Activated CD4-positive, alpha-beta T cell treated with anti-CD3 and anti-CD28 coated beads for 36 hours (primary cell): ENCODE measurements at regions not wholly inside any gene's neighbourhood (a gene's known extent, or its start where the extent isn't known, plus 50 kb on each side); places are given as distances from the start of the nearest gene placed in this dataset.

ENCODE experiments used
- ATAC-seq: fragments of 200-7000 bp; cut with Tn5 transposase; one replicate; pipeline ENCODE4 v1.10.0; 2021; ENCODE audit warnings: mild to moderate bottlenecking, moderate library complexity
- CTCF ChIA-PET: fragments of 350-600 bp; sonication (Branson Sonifier 250); formaldehyde crosslinking; loops from one replicate; lab custom pipeline; 2021; ENCODE audit warnings: antibody characterized with exemption; lab: Charles Lee
- POLR2A ChIA-PET: fragments of 350-600 bp; sonication (Branson Sonifier 250); formaldehyde crosslinking; loops from one replicate; lab custom pipeline; 2021; ENCODE audit warnings: antibody characterized with exemption, inconsistent platforms; lab: Charles Lee
- DNase-seq: peaks from one replicate; pipeline ENCODE4 v3.0.0-alpha.2; 2020
- H3K27ac Mint-ChIP-seq: one replicate; pipeline ENCODE4 v1.8.0; 2021; ENCODE audit warnings: mixed read lengths
- H3K27me3 Mint-ChIP-seq: one replicate; pipeline ENCODE4 v1.8.0; 2021; ENCODE audit warnings: mixed read lengths
- H3K36me3 Mint-ChIP-seq: one replicate; pipeline ENCODE4 v1.8.0; 2021; ENCODE audit warnings: low read depth, mixed read lengths
- H3K4me1 Mint-ChIP-seq: one replicate; pipeline ENCODE4 v1.8.0; 2021; ENCODE audit warnings: mixed read lengths
- H3K4me3 Mint-ChIP-seq: one replicate; pipeline ENCODE4 v1.8.0; 2021; ENCODE audit warnings: mild to moderate bottlenecking, moderate library complexity, mixed read lengths
- H3K9me3 Mint-ChIP-seq: one replicate; pipeline ENCODE4 v1.8.0; 2021; ENCODE audit warnings: low read depth, mixed read lengths
- intact Hi-C, 2 experiments: fragments of 100-400 bp; cut with DNase I in 1 of 2; cut with micrococcal nuclease in 1 of 2; formaldehyde crosslinking; loops; one replicate each; pipeline versions ENCODE4 v1.14.2 to v1.15.1; 2022 to 2024; cut with DNase I, micrococcal nuclease

DNA sequence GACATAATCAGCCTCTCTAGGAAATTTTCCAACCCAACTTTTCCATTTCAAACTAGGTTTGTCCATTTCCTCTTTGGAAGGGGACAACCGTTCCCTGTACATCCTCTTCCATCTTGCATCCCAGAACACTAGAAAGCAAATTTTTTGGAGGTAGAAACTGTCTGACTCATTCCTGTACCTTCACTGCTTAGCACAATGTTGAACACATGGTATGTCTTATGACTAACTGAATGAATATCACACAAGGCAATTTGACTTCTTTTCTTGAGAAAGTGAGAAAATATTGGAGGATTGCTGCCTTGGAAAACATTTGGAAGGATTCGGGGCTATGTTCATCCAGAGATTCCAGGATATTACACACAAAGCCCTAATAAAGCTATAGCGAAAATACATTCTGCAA lies 289.1 kb downstream of the FGFR2 start:
- intact Hi-C loops = no loop called here
- ChIA-PET POLR2A (no interaction called here), CTCF (no interaction called here)
- Mint-ChIP-seq H3K36me3 (no peaks in the 10 kb centered on the region), H3K27ac (no peak overlapping the region), H3K27me3 (peaks cover 2% of the 10 kb centered on the region), H3K4me3 (no peak overlapping the region), H3K9me3 (no peaks in the 10 kb centered on the region), H3K4me1 (no peaks in the 10 kb centered on the region)
- no peak for ATAC-seq
- DNase-seq = no peak

- DNase-seq (no peak), ATAC-seq (no peak)
- no peaks in the 10 kb centered on the region for H3K4me1 Mint-ChIP-seq
- H3K4me3 Mint-ChIP-seq = no peak overlapping the region
- intact Hi-C loops = no loop called here
- ChIA-PET CTCF (interaction anchor here (1.2 kb wide), 1 partner anchor 29 kb away, joined by 3 read pairs; no protein-coding TSS in a partner anchor), POLR2A (no interaction called here)
- no peaks in the 10 kb centered on the region for H3K36me3 Mint-ChIP-seq
- H3K27ac Mint-ChIP-seq = no peak overlapping the region
- H3K9me3 Mint-ChIP-seq = no peaks in the 10 kb centered on the region
- no peaks in the 10 kb centered on the region for H3K27me3 Mint-ChIP-seq
Observed at GRCh38 chr10:121310151-121310711, 288.0 kb downstream of the FGFR2 start.

GRCh38 chr10:121311812-121312443 lies 286.3 kb downstream of the FGFR2 start:
- no peaks in the 10 kb centered on the region for H3K9me3 Mint-ChIP-seq
- DNase-seq (no peak), ATAC-seq (no peak)
- POLR2A ChIA-PET = no interaction called here
- CTCF ChIA-PET = no interaction called here
- H3K27ac Mint-ChIP-seq = no peak overlapping the region
- intact Hi-C loops = no loop called here
- no peaks in the 10 kb centered on the region for H3K27me3 Mint-ChIP-seq
- H3K36me3 Mint-ChIP-seq = no peaks in the 10 kb centered on the region
- no peak overlapping the region for H3K4me3 Mint-ChIP-seq
- no peaks in the 10 kb centered on the region for H3K4me1 Mint-ChIP-seq

GRCh38 chr10:121312587-121312986 lies 285.7 kb downstream of the FGFR2 start:
- intact Hi-C loops = no loop called here
- H3K27ac Mint-ChIP-seq = no peak overlapping the region
- ChIA-PET POLR2A (no interaction called here), CTCF (no interaction called here)
- H3K9me3 Mint-ChIP-seq = no peaks in the 10 kb centered on the region
- H3K4me3 Mint-ChIP-seq = no peak overlapping the region
- no peaks in the 10 kb centered on the region for H3K27me3 Mint-ChIP-seq
- no peaks in the 10 kb centered on the region for H3K4me1 Mint-ChIP-seq
- ATAC-seq = no peak
- no peak for DNase-seq
- H3K36me3 Mint-ChIP-seq = no peaks in the 10 kb centered on the region

DNA sequence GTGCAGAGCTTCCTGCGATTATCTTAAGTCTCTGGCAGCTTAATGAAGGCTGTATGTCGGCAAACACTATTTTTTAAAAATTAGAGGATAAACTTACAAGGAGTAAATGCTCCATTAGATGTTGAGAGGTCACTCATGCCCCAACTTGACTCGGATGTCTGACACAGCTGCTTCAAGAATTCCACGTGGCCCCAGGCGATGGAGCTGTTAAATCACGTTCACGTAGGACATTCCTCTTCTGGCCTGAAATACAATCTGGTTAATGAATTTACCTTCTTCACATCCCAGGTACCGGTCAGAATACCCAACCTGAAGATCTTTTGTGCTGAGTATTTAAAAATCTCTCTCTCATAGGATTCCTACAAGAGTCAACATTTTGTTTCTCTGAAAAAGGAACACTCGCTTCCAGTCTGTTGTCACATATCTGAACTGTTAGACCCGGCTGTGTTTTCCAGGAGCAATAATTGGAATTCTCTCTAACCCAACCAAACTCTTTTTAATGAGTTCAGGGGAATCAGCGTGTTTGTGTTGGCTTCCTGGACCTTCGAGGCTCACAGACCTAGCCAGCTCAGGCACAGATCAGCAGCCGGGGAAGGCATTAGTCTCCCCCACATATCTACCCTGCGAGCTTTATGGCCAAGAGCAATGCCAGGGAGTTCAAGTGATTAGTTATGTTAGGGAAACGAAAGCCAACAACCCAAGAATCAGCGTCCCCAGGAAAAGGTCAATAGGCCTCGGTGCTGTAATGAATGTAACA lies 284.9 kb downstream of the FGFR2 start:
- ChIA-PET CTCF (no interaction called here), POLR2A (no interaction called here)
- H3K4me1 Mint-ChIP-seq = no peaks in the 10 kb centered on the region
- H3K9me3 Mint-ChIP-seq = no peaks in the 10 kb centered on the region
- ATAC-seq (no peak), DNase-seq (no peak)
- H3K4me3 Mint-ChIP-seq = no peak overlapping the region
- H3K36me3 Mint-ChIP-seq = no peaks in the 10 kb centered on the region
- intact Hi-C loops = no loop called here
- no peak overlapping the region for H3K27ac Mint-ChIP-seq
- no peaks in the 10 kb centered on the region for H3K27me3 Mint-ChIP-seq

- no peaks in the 10 kb centered on the region for H3K36me3 Mint-ChIP-seq
- CTCF ChIA-PET = no interaction called here
Observed at GRCh38 chr10:121316432-121316831, 281.8 kb downstream of the FGFR2 start.

GRCh38 chr10:121317374-121317773 lies 280.9 kb downstream of the FGFR2 start:
- ChIA-PET CTCF (interaction anchor here (0.6 kb wide), 1 partner anchor 368 kb away, joined by 3 read pairs; no protein-coding TSS in a partner anchor), POLR2A (no interaction called here)
- H3K9me3 Mint-ChIP-seq = no peaks in the 10 kb centered on the region

More at GRCh38 chr10:121316432-121316831, 281.8 kb downstream of the FGFR2 start:
- H3K9me3 Mint-ChIP-seq = no peaks in the 10 kb centered on the region
- no peaks in the 10 kb centered on the region for H3K4me1 Mint-ChIP-seq
- no peak overlapping the region for H3K4me3 Mint-ChIP-seq
- no peaks in the 10 kb centered on the region for H3K27me3 Mint-ChIP-seq
- intact Hi-C loops = no loop called here
- POLR2A ChIA-PET = no interaction called here
- no peak overlapping the region for H3K27ac Mint-ChIP-seq
- no peak for ATAC-seq
- DNase-seq = no peak

GRCh38 chr10:121322046-121322445 lies 276.2 kb downstream of the FGFR2 start:
- CTCF ChIA-PET = no interaction called here
- POLR2A ChIA-PET = no interaction called here
- peaks cover 2% of the 10 kb centered on the region for H3K9me3 Mint-ChIP-seq
- no peaks in the 10 kb centered on the region for H3K4me1 Mint-ChIP-seq
- no peak for DNase-seq
- intact Hi-C loops = no loop called here
- no peaks in the 10 kb centered on the region for H3K27me3 Mint-ChIP-seq
- H3K27ac Mint-ChIP-seq = no peak overlapping the region
- no peaks in the 10 kb centered on the region for H3K36me3 Mint-ChIP-seq
- ATAC-seq = no peak
- no peak overlapping the region for H3K4me3 Mint-ChIP-seq

More at GRCh38 chr10:121317374-121317773, 280.9 kb downstream of the FGFR2 start:
- no peaks in the 10 kb centered on the region for H3K27me3 Mint-ChIP-seq
- no peaks in the 10 kb centered on the region for H3K36me3 Mint-ChIP-seq
- H3K27ac Mint-ChIP-seq = no peak overlapping the region
- H3K4me3 Mint-ChIP-seq = no peak overlapping the region
- no peaks in the 10 kb centered on the region for H3K4me1 Mint-ChIP-seq
- intact Hi-C loops = no loop called here
- DNase-seq (no peak), ATAC-seq (no peak)

GRCh38 chr10:121322776-121323175 lies 275.5 kb downstream of the FGFR2 start:
- no peak overlapping the region for H3K4me3 Mint-ChIP-seq
- peaks cover 4% of the 10 kb centered on the region for H3K9me3 Mint-ChIP-seq
- intact Hi-C loops = no loop called here
- ChIA-PET CTCF (no interaction called here), POLR2A (no interaction called here)
- no peaks in the 10 kb centered on the region for H3K4me1 Mint-ChIP-seq
- no peak for ATAC-seq
- no peak for DNase-seq
- H3K36me3 Mint-ChIP-seq = no peaks in the 10 kb centered on the region
- no peak overlapping the region for H3K27ac Mint-ChIP-seq
- H3K27me3 Mint-ChIP-seq = no peaks in the 10 kb centered on the region

GRCh38 chr10:121323443-121323842 lies 274.8 kb downstream of the FGFR2 start:
- intact Hi-C loops = no loop called here
- POLR2A ChIA-PET = no interaction called here
- no peak overlapping the region for H3K27ac Mint-ChIP-seq
- no peaks in the 10 kb centered on the region for H3K4me1 Mint-ChIP-seq
- H3K36me3 Mint-ChIP-seq = no peaks in the 10 kb centered on the region
- H3K9me3 Mint-ChIP-seq = peaks cover 4% of the 10 kb centered on the region
- DNase-seq = no peak
- no peak overlapping the region for H3K4me3 Mint-ChIP-seq
- ATAC-seq = no peak
- no peaks in the 10 kb centered on the region for H3K27me3 Mint-ChIP-seq
- CTCF ChIA-PET = no interaction called here

DNA sequence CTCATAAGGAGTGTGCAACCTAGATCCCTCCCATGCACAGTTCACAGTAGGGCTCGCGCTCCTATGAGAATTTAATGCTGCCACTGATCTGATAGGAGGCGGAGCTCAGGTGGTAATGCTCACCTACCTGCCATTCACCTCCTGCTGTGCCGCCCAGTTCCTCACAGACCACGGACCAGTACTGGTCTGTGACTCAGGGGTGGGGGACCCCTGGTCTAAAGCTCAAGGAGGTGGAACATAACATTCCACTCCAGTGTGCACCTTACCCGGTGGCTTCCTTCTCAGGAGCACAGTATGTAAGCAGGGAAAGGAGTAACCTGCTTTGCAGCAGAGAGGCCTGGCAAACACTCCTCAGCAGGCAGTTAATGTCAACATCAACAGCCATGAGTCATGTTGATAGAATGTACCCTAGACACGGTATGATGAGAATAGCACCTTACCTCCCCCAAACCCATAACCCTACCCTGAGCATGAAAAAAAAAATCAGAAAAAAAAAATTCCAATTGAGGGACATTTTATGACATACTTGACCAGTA lies 273.5 kb downstream of the FGFR2 start:
- Mint-ChIP-seq H3K36me3 (no peaks in the 10 kb centered on the region), H3K4me3 (no peak overlapping the region), H3K27me3 (no peaks in the 10 kb centered on the region), H3K4me1 (no peaks in the 10 kb centered on the region), H3K9me3 (peaks cover 4% of the 10 kb centered on the region), H3K27ac (no peak overlapping the region)
- ChIA-PET POLR2A (no interaction called here), CTCF (interaction anchor here (0.7 kb wide), 1 partner anchor 53 kb away, joined by 3 read pairs; no protein-coding TSS in a partner anchor)
- DNase-seq (no peak), ATAC-seq (no peak)
- intact Hi-C loops = no loop called here
